ENCODE measurements at regions not wholly inside any gene's neighbourhood (a gene's known extent, or its start where the extent isn't known, plus 50 kb on each side); places are given as distances from the start of the nearest gene placed in this dataset.

GRCh38 chr10:108132303-108132702, 967.8 kb upstream of the SORCS1 start:
- TF ChIP-seq CTCF (IDR thresholded peaks at IDR 0.05; ENCODE audit: insufficient read depth, low read length, poor library complexity, severe bottlenecking) (no peak), EZH2phosphoT487 (conservative IDR thresholded peaks at IDR 0.05; ENCODE audit: low read length) (no peak)
- H3K4me3 ChIP-seq (ENCODE audit: insufficient read depth, low read length, poor library complexity, severe bottlenecking) = no peak overlapping the region
- no peak overlapping the region for H3K9ac ChIP-seq (ENCODE audit: low read length)
- no peak overlapping the region for H2AFZ ChIP-seq (ENCODE audit: low read depth, low read length, severe bottlenecking)
- H3K9me2 ChIP-seq (replicated peaks; ENCODE audit: insufficient read depth, low read length) = no peaks in the 10 kb centered on the region
- no peaks in the 10 kb centered on the region for H3F3A ChIP-seq (ENCODE audit: insufficient read depth)
- no peaks in the 10 kb centered on the region for H3K9me3 ChIP-seq (ENCODE audit: insufficient read depth, low read length)
- no peaks in the 10 kb centered on the region for H4K20me1 ChIP-seq (ENCODE audit: low read depth, low read length)
- H3K27me3 ChIP-seq (ENCODE audit: low read length) = no peaks in the 10 kb centered on the region
- no peaks in the 10 kb centered on the region for H3K36me3 ChIP-seq (ENCODE audit: low read length)
- H3K4me2 ChIP-seq (ENCODE audit: low read depth, low read length, poor library complexity, severe bottlenecking) = no peak overlapping the region
- H3K79me2 ChIP-seq (ENCODE audit: insufficient read depth, low read length) = no peaks in the 10 kb centered on the region
- no peak overlapping the region for H3K27ac ChIP-seq (ENCODE audit: low read depth, low read length)

- H3K36me3 ChIP-seq (ENCODE audit: low read length) = no peaks in the 10 kb centered on the region
- TF ChIP-seq EZH2phosphoT487 (conservative IDR thresholded peaks at IDR 0.05; ENCODE audit: low read length) (no peak), CTCF (IDR thresholded peaks at IDR 0.05; ENCODE audit: insufficient read depth, low read length, poor library complexity, severe bottlenecking) (no peak)
Measured at GRCh38 chr10:108130575-108130974, 966.1 kb upstream of the SORCS1 start.

GRCh38 chr10:108112218-108112617, 947.7 kb upstream of the SORCS1 start:
- Histone ChIP-seq H3K9ac (ENCODE audit: low read length) (no peak overlapping the region), H3K27ac (ENCODE audit: low read depth, low read length) (no peak overlapping the region), H2AFZ (ENCODE audit: low read depth, low read length, severe bottlenecking) (no peak overlapping the region), H3K79me2 (ENCODE audit: insufficient read depth, low read length) (no peaks in the 10 kb centered on the region), H3K9me2 (replicated peaks; ENCODE audit: insufficient read depth, low read length) (no peaks in the 10 kb centered on the region), H3K36me3 (ENCODE audit: low read length) (no peaks in the 10 kb centered on the region), H3K9me3 (ENCODE audit: insufficient read depth, low read length) (no peaks in the 10 kb centered on the region), H3F3A (ENCODE audit: insufficient read depth) (no peaks in the 10 kb centered on the region), H3K4me2 (ENCODE audit: low read depth, low read length, poor library complexity, severe bottlenecking) (no peak overlapping the region), H4K20me1 (ENCODE audit: low read depth, low read length) (no peaks in the 10 kb centered on the region), H3K27me3 (ENCODE audit: low read length) (no peaks in the 10 kb centered on the region), H3K4me3 (ENCODE audit: insufficient read depth, low read length, poor library complexity, severe bottlenecking) (no peak overlapping the region)
- TF ChIP-seq EZH2phosphoT487 (conservative IDR thresholded peaks at IDR 0.05; ENCODE audit: low read length) = no peak
- no peak for TF ChIP-seq CTCF (IDR thresholded peaks at IDR 0.05; ENCODE audit: insufficient read depth, low read length, poor library complexity, severe bottlenecking)

More at GRCh38 chr10:108130575-108130974, 966.1 kb upstream of the SORCS1 start:
- Histone ChIP-seq H3K9me2 (replicated peaks; ENCODE audit: insufficient read depth, low read length) (no peaks in the 10 kb centered on the region), H3K4me2 (ENCODE audit: low read depth, low read length, poor library complexity, severe bottlenecking) (no peak overlapping the region), H3K27ac (ENCODE audit: low read depth, low read length) (no peak overlapping the region), H2AFZ (ENCODE audit: low read depth, low read length, severe bottlenecking) (no peak overlapping the region), H3K27me3 (ENCODE audit: low read length) (no peaks in the 10 kb centered on the region), H3K4me3 (ENCODE audit: insufficient read depth, low read length, poor library complexity, severe bottlenecking) (no peak overlapping the region), H3K79me2 (ENCODE audit: insufficient read depth, low read length) (no peaks in the 10 kb centered on the region), H3K9me3 (ENCODE audit: insufficient read depth, low read length) (no peaks in the 10 kb centered on the region), H3F3A (ENCODE audit: insufficient read depth) (no peaks in the 10 kb centered on the region), H4K20me1 (ENCODE audit: low read depth, low read length) (no peaks in the 10 kb centered on the region), H3K9ac (ENCODE audit: low read length) (no peak overlapping the region)
